ENCODE measurements at regions not wholly inside any gene's neighbourhood (a gene's known extent, or its start where the extent isn't known, plus 50 kb on each side); places are given as distances from the start of the nearest gene placed in this dataset.

DNA sequence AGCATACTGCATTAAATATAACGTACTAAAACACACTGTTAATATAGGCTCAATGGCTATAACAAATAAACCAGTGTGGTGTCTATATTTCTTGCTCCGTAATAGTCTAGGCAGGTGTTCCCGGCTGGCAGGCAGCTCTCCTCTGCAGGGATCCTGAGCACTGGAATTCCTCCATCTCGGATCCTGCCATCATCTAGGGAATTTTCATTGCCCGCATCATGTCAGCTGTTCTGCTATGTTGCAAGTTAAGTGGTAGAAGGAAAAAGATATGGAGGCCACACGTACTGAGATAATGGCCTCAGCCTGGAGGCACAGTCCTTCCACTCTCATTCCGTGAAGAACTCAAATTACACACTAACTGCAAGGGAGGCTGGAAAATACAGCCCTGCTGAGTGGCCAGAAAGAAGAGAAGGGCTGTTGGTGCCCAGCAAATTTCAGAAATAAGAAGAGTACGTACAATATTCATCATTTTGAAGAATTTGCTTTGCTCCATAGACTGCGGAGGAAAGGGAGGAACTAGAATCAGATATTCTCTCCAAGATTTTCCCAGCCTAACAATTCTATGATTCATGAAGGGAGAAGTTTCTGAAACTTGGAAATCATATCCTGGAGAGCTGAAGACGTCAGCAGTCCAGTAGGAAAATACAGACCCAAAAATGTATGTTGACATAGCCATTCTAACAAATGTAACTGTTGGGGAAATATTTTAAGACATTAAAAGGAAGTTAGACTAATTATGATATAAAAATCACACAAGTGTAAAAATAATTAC, 263.3 kb downstream of the MRPL39 start:
- Histone ChIP-seq H3K27ac (no peak overlapping the region), H3K4me1 (no peaks in the 10 kb centered on the region), H3K36me3 (no peaks in the 10 kb centered on the region), H3K4me3 (no peak overlapping the region), H3K27me3 (ENCODE audit: low read depth) (no peaks in the 10 kb centered on the region), H3K9me3 (no peaks in the 10 kb centered on the region)
- TF ChIP-seq, protein P1, sequence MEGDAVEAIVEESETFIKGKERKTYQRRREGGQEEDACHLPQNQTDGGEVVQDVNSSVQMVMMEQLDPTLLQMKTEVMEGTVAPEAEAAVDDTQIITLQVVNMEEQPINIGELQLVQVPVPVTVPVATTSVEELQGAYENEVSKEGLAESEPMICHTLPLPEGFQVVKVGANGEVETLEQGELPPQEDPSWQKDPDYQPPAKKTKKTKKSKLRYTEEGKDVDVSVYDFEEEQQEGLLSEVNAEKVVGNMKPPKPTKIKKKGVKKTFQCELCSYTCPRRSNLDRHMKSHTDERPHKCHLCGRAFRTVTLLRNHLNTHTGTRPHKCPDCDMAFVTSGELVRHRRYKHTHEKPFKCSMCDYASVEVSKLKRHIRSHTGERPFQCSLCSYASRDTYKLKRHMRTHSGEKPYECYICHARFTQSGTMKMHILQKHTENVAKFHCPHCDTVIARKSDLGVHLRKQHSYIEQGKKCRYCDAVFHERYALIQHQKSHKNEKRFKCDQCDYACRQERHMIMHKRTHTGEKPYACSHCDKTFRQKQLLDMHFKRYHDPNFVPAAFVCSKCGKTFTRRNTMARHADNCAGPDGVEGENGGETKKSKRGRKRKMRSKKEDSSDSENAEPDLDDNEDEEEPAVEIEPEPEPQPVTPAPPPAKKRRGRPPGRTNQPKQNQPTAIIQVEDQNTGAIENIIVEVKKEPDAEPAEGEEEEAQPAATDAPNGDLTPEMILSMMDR (IDR thresholded peaks at IDR 0.05), result no peak
- intact Hi-C loops (cut with DNase I), result no loop called here
- DNase-seq (no peak), ATAC-seq (no peak)

DNA sequence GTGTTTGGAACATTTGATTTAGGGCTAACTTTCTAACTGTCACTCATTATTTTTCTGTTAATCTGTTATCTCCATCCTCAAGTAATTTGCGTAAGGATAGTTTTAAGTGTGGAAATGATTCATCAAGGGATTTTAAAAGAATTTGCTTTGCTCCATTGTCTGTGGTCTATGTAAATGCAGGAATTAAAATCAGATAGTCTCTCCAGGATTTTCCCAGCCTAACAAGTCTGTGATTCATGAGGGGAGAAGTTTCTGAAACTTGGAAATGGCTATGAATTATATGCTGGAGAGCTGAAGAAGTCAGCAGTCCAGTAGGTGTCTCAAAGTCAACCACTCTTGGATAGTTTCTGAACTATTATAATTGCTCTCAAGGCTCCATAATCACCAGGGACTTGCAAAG, 264.5 kb downstream of the MRPL39 start:
- H3K4me1 ChIP-seq, result no peaks in the 10 kb centered on the region
- no peak overlapping the region for H3K27ac ChIP-seq
- H3K36me3 ChIP-seq, result no peaks in the 10 kb centered on the region
- ATAC-seq, result no peak
- DNase-seq, result no peak
- intact Hi-C loops (cut with DNase I), result no loop called here
- TF ChIP-seq, protein P1 (IDR thresholded peaks at IDR 0.05), result no peak
- no peaks in the 10 kb centered on the region for H3K9me3 ChIP-seq
- H3K27me3 ChIP-seq (ENCODE audit: low read depth), result no peaks in the 10 kb centered on the region
- H3K4me3 ChIP-seq, result no peak overlapping the region

DNA sequence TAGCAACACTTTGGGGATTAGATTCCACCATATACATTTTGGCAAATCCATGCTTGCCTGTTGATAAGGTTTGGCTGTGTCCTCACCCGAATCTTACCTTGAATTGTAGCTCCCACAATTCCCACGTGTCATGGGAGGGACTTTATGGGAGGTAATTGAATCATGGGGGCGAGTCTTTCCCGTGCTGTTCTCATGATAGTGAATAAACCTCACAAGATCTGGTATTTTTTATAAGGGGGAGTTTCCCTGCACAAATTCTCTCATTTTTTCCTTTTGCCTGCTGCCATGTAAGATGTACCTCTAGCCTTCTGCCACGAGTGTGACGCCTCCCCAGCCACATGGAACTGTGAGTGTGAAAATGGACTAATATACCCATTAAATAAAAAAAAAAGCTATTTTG, 265.3 kb downstream of the MRPL39 start:
- TF ChIP-seq, protein P1 (IDR thresholded peaks at IDR 0.05), result no peak
- H3K4me1 ChIP-seq, result no peaks in the 10 kb centered on the region

DNA sequence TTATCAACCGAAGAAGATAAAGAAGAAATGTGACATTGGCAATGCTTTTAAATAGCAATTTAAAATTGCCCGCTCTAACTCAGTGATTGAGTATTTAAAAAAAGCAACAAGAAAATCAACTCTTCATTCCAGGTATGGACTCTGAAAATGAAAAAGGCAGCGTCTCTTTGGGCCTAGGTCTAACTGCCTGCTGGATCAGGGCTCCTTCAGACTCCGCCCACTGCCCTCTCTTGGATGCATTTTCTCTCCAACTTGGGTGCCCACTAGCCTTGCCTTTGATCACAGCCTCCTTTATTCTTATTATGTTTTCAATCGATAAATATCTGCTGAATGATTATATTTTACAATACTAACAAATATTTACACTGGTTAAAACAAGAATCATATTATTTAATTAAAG, 268.9 kb downstream of the MRPL39 start:
- ATAC-seq (no peak), DNase-seq (no peak)
- Histone ChIP-seq H3K9me3 (no peaks in the 10 kb centered on the region), H3K36me3 (no peaks in the 10 kb centered on the region), H3K4me1 (no peaks in the 10 kb centered on the region), H3K27ac (no peak overlapping the region), H3K4me3 (no peak overlapping the region), H3K27me3 (ENCODE audit: low read depth) (no peaks in the 10 kb centered on the region)
- TF ChIP-seq, protein P1 (IDR thresholded peaks at IDR 0.05), result no peak
- intact Hi-C loops (cut with DNase I), result no loop called here

More for the DNA sequence above, 265.3 kb downstream of the MRPL39 start:
- intact Hi-C loops (cut with DNase I), result no loop called here
- no peaks in the 10 kb centered on the region for H3K9me3 ChIP-seq
- no peak for ATAC-seq
- H3K4me3 ChIP-seq, result no peak overlapping the region
- H3K27me3 ChIP-seq (ENCODE audit: low read depth), result no peaks in the 10 kb centered on the region
- no peak overlapping the region for H3K27ac ChIP-seq
- H3K36me3 ChIP-seq, result no peaks in the 10 kb centered on the region
- no peak for DNase-seq

DNA sequence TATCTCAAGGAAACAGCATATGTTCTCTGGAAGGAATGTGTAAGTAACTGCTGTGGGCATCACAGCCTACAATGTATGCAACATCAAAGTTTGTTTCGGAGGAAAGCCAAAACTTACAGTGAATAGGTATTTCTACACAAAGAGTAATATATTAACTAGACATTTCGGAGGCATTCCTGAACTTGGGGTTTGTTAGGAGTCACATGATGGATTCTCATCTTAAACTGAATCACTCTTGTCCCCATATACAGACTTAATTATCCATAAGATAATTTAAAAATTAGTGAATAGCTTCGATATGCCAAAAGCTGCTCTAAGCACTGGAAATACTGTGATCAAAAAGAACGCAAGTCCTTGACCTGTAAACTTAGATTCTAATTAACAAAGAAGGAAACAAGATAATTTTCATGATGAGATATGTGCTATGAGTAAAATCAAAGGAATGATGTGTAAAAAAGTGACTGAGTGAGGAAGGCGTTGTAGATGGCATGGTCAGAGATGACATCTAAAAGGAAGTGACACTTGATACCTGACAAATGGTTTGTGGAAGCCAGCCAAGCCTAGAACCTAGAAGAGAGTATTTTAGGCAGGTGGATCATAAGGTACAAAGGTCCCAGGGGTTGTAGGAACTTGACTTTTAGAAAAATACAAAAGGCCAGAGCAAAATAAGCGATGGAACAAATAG, 273.1 kb downstream of the MRPL39 start:
- no peak for ATAC-seq
- Histone ChIP-seq H3K4me3 (no peak overlapping the region), H3K27ac (no peak overlapping the region), H3K4me1 (no peaks in the 10 kb centered on the region), H3K36me3 (no peaks in the 10 kb centered on the region), H3K9me3 (no peaks in the 10 kb centered on the region), H3K27me3 (ENCODE audit: low read depth) (no peaks in the 10 kb centered on the region)
- intact Hi-C loops (cut with DNase I), result no loop called here
- no peak for DNase-seq
- TF ChIP-seq, protein P1 (IDR thresholded peaks at IDR 0.05), result no peak
